HG03097 (cell line): ENCODE measurements at regions not wholly inside any gene's neighbourhood (a gene's known extent, or its start where the extent isn't known, plus 50 kb on each side); places are given as distances from the start of the nearest gene placed in this dataset.
"Not testable (repeated sequence)": the region's sequence is repeated elsewhere in the genome, so short reads cannot be mapped to it uniquely, and the experiment has no call there.

Experiments used
- ATAC-seq: cut with Tn5 transposase; IDR thresholded peaks from one replicate; pipeline ENCODE4 v1.9.1; 2021; ENCODE audit not compliant: unreplicated experiment, low FRiP score

- no peak for ATAC-seq
These were observed 114.3 kb upstream of the EPB41L4A start for GRCh38 chr5:112533362-112533761.

DNA sequence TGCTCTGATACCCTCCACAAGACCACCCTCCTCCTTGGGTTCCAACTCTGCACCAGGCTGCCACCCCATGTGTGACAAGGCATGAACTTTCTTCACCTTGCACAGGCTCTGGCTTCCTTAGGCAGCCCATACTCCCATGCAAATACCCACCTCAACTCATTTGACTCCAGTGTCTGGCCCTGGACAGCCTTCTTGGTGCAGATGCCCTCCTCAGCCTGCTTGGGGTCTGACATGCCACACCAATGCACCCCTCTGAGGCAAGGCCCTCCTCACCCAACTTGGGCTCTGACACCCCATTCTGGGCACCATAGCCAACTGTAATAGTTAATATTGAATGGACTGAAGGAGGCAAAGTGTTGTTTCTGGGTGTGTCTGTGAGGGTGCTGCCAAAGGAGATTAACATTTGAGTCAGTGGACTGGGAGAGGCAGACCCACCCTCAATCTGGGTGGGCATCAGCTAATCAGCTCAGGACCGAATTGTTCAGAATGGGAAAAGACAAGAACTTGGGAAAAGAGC, 115.0 kb upstream of the EPB41L4A start:
- ATAC-seq: no peak

DNA sequence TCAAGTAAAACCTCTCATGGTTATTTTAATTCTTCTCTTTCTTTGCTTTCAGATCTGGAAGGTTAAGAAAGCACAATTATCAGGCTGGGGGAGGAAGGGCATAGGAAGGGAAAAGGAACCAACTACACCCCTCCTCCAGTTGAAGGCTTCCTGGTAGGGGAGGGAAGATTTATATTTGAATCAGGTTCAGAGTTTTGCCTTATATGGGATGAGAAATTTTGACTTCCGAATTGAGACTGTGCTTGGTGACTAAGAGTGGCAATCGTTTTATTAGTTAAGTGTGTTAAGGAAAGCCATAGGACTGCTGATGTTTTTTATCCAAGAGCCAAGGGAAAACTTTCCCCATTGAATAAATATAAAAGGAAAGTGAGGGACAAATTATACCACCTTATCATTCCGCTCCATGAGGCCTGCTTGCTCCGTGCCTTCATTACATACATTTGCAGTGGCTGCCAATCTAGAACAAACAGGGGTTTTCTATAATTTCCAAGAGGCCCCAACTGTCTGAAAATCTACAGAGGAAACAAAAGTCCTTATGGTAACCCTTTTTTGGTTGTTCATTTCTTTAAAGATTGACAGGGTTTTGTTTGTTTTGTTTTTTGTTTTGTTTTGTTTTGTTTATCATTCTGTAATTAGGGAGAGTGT, 115.7 kb upstream of the EPB41L4A start:
- ATAC-seq: no peak

- ATAC-seq: no peak
These were observed 116.3 kb upstream of the EPB41L4A start for GRCh38 chr5:112535356-112535755.

- ATAC-seq: not testable (repeated sequence)
These were observed 125.5 kb upstream of the EPB41L4A start for GRCh38 chr5:112544558-112544957.

GRCh38 chr5:112546946-112547592, 128.0 kb upstream of the EPB41L4A start:
- ATAC-seq: no peak

GRCh38 chr5:112548246-112548881, 129.3 kb upstream of the EPB41L4A start:
- no peak for ATAC-seq

- ATAC-seq: no peak
These were observed 130.1 kb upstream of the EPB41L4A start for GRCh38 chr5:112549127-112549526.

GRCh38 chr5:112549605-112550166, 130.6 kb upstream of the EPB41L4A start:
- no peak for ATAC-seq

DNA sequence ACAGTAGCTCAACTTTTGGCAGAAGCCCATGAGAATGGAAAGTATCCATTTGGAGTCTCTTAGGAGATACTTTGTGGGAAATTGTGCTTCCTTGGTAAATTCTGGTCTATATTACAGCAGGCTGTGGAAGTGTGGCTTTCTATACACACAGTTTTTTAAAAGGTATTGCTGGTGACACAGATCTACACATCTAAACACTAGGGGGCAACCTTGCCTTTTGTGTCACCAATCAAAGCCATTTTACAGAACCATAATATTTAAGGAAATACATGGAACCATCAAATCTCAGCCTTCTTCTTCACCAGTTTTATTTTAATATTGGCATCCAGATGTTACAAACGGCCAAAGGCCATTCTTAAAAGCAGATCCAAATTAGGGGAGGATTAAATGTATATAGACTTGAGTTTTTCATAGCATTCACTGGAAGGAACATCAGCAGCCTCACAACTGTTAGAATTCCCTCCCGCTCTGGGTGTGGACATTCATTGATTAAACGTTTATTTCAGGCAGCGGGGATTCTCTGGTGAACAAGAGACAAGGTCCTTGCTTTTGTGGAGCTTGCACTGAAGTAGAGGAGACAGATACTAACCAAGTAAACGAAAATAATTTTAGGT, 132.4 kb upstream of the EPB41L4A start:
- ATAC-seq: no peak

DNA sequence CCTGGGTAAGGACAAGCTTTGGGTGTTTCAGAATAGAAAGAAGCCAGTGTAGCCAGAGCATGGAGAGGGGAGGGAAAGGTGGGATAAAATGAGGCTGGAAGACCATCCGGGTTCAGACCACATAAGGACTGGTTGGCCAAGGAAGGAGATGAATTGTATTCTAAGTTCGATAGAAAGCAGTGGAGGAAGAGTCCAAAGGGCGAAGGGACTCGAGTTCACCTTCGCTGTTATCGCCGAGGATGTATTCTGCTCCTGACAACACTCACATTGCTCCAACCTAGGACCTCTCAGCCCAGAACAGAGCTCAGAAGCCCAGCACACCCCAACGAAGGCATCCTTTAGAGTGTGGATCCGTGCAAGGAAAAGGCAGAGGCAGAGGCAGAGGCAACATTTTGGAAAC, 133.1 kb upstream of the EPB41L4A start:
- no peak for ATAC-seq

- no peak for ATAC-seq
These were observed 133.7 kb upstream of the EPB41L4A start for GRCh38 chr5:112552791-112553190.

- no peak for ATAC-seq
These were observed 135.3 kb upstream of the EPB41L4A start for GRCh38 chr5:112554101-112554977.

- ATAC-seq: no peak
These were observed 136.1 kb upstream of the EPB41L4A start for GRCh38 chr5:112555197-112555596.

DNA sequence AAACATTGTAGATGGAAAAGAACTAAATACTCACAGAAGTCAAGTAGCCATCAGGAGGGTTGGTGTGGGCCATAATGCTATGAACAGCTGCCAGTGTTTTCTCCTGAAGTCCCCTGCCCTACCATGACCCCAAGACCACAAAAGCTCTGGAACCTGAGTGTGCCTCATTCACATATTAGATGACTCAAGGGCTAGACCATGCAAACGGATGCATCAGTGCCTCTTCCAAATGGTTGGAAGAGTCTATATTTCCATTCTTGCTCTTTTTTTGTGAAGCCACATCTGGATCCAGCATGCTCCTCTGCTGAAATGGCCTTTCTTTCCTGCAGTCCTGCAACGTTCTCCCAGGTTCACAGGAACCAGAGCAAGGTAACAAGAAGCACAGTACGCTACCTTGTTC, 136.6 kb upstream of the EPB41L4A start:
- no peak for ATAC-seq

DNA sequence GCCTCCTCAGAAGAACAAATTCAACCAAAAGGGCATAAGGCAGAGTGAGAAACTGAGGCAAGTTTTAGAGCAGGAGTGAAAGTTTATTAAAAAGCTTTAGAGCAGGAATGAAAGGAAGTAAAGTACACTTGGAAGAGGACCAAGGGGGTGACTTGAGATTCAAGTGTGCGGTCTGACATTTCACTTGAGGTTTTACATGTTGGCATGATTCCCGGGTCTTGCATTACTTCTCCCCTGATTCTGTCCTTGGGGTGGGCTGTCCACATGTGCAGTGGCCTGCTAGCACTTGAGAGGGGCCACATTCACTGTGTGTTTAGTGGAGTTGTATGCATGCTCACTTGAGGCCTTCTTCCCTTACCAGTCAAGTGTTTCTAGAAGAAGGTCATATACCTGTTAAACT, 140.4 kb upstream of the EPB41L4A start:
- not testable (repeated sequence) for ATAC-seq

GRCh38 chr5:112560371-112560770, 141.3 kb upstream of the EPB41L4A start:
- no peak for ATAC-seq

DNA sequence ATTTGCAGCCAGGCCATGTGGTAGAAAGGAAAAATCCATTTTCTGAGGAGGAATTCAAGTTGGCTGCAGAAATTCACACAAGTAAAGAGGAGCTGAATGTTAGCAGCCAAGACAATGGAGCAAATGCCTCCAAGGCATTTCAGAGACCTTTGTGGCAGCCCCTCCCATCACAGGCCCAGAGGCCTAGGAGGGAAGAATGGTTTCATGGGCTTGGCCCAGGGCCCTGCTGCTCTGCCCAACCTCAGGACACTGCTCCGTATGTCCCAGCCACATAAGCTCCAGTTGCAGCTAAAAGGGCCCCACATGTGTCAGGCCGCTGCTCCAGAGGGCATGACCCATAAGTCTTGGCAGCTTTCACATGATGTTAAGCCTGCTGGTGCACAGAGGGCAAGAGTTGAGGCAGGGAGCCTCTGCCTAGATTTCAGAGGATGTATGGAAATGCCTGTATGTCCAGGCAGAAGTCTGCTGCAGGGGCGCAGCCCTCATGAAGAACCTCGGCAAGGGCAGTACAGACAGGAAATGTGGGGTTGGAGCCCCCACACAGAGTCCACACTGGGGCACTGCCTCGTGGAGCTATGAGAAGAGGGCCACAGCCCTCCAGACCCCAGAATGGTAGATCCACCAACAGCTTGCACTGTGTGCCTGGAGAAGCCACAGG, 144.2 kb upstream of the EPB41L4A start:
- ATAC-seq: no peak

- ATAC-seq: no peak
These were observed 147.2 kb upstream of the EPB41L4A start for GRCh38 chr5:112566251-112566650.

DNA sequence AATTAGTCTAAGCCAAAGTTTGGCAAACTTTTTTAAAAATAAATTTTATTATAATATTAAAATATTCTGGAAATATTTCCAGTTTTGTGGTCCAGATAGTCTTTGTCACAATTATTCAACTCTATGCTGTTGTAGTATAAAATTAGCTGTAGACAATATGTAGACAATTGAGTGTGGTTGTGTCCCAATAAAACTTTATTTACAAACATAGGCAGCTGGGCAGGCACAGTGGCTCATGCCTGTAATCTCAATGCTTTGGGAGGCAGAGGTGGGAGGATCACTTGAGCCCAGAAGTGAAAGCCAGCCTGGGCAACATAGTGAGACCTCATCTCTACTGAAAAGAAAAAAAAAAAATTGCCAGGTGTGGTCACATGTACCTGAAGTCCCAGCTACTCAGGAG, 150.5 kb upstream of the EPB41L4A start:
- ATAC-seq: no peak
